NCI-H2107 treated with DMSO at 0.1 percent for 48 hours (cell line): ENCODE measurements at regions not wholly inside any gene's neighbourhood (a gene's known extent, or its start where the extent isn't known, plus 50 kb on each side); places are given as distances from the start of the nearest gene placed in this dataset.

Source experiments
- DNase-seq: peaks from one replicate; lab custom pipeline; 2025; ENCODE audit not compliant: unreplicated experiment; lab: John Stamatoyannopoulos, UW

DNA sequence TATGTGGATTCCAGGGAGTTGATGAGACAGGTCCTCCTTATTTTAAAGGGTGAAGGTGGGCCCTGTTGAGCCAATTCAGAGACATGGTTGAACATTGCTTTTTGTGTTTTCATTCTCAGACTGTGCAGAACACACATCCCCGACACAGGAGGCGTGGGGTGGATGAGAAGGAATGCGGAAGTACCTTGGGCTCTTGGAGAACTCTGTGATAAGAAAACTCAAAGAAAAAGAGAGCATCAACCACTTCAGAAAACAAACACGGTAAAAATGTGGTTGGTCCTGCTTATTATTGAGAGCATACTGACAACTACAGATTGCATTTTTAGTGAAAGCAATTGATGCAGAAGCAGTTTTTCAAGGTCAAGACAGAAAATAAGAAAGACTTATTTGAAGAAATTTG lies 659.8 kb downstream of the IRX1 start:
- no peak for DNase-seq

DNA sequence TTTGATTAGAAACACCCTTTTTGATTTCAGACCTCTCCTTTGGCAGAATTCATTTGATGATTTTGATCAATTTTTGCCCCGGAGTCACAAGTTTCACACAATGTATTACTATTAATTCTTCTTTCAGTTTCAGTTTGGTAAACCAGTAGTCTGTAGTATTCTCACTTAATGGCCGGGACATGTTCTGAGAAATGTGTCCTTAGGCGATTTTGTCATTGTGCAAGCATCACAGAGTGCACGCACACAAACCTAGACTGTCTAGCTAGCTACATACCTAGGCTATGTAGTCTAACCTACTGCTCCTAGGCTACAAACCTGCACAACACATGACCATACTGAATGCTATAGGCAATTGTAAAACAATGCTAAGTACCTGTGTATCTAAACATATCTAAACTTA lies 662.5 kb downstream of the IRX1 start:
- DNase-seq, result no peak

DNA sequence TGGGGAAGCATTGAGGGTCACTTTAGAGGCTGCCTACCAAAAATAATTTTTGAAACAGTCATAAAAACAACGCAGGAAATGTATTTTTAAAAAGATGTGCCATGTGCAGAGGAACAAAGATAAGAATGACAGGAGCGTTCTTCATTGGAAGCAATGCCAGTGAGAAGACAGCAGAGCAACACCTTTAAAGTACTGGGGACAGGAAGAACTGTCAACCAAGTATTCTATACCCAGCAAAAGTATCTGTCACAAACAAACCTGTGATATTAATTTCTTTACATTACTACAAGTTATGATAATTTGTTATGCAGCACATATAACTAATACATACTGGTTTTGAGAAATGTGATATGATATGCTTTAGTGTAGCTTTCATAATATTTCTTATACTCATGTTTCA lies 675.6 kb downstream of the IRX1 start:
- DNase-seq, result no peak

DNA sequence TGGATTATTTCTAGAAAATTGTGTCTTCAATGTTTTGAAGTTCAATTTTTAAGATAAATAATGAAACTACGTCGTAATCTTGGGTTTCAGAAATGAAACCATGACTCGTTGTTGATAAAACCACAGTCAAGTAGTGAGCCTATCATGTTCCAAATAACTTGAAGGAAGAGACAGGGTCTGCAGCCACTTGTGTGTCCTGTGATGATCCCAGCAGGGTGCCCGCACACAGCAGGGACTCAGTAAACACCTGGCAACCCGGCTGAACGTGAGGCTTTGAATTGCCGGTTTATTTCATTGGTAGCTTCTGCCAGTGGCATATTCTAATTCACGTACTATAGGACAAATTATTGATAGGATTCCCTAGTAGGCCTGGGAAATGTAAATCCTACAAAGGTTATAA lies 679.6 kb downstream of the IRX1 start:
- peak; percentile 44 for DNase-seq

DNA sequence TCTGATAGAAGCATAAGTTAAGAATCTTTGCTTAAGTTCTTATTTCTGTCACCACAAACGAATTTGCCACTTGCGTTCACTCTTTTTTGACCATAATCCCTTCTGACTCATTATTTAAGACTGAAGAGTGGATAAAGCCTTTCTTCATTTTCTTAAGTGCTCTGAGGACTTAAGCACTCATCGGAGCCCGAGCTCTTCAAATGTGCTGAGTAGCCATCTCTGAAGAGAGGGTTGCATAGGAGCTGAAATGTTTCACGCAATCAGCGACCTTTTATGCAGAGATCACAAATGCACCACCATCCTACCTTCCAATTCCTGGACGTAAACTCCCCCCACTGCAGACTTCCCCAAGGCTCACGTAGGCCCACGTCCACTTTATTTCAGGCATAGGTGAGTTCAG lies 699.2 kb downstream of the IRX1 start:
- no peak for DNase-seq

DNA sequence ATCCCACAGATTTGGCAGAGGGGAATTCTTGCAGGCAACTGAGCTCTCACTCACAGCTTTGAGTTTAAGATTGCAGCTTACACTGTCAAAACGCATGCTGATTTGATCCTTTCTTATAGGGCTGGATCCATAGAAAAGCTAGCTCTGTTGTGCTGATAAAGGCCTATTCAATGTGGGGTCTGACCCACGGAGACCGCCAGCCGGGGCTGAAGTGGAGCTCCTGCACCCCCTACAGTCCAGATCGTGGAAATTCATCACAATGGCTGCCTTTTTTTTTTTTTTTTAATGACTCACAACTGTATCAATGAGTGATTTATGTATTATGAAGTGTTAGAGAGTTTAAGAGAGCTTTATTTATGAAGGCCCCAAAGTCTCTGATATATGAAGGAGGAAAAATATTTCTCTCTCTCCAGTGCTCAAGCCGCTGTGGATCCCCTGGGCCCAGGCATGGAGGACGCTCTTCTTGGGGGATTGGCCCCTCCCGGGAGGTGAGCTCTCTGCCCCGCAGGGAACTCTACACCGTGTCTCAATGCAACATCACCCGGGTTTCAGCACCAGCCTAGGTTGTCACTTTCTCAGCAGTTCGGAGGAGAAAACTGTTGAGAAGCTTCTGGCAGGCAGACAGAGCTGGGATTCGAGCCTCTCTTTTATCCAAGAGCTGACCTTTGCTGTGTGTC lies 700.2 kb downstream of the IRX1 start:
- DNase-seq, result no peak

DNA sequence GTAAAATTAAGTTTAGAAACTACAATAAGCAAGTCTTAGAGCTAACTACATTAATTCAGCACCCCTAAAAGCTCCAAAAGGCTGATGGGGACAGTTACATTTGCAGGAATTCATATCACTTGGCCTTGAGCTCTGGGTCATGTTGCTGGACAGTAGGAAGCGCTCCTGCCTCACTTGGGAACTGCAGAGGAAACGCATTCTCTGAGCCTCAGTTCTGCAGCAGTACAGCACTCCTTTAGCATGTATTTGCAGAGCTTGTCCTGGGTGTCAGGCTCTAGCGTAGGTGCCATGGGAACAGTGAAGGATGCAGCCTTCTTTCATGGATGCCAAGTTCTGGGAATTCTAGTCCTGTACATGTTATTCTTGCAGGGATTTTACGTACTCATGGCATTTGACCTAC lies 710.4 kb downstream of the IRX1 start:
- DNase-seq, result no peak

DNA sequence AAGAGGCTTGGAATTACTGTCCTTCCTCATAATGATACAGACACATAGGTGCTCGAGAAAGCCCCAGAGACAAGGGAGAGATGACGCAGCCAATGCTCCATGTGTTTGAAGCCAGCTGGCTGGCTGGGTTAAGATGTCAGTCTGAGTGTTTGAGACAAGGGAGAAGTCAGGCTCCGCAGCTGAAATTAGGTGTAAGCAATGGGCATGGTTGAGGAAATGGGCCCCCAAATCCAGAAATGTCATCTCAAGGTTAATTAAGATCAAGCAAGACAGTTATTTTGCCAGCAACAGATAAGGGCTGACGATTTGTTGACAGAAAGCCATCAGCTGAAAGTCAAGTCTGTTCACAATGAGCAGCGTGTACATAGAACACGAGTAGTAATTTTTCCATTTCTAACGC lies 713.4 kb downstream of the IRX1 start:
- DNase-seq, result no peak

DNA sequence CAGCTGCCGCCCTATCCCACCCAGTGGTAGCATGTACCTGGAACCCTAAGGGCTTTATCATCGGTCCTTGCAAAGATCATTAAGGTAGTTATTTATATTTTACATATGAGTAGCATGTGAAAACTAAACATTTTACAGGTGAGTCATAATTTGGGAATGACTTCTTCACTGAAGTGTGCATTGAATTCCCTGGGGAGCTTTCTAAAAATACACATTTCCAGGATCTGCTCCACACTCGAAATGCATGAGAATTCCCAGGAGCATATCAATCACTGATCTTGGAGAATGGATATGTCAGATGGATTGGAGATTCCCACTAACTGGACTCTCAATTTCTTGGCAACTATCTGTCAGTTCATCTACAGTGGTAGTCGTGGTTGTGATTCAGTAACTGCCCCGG lies 717.5 kb downstream of the IRX1 start:
- DNase-seq, result no peak

DNA sequence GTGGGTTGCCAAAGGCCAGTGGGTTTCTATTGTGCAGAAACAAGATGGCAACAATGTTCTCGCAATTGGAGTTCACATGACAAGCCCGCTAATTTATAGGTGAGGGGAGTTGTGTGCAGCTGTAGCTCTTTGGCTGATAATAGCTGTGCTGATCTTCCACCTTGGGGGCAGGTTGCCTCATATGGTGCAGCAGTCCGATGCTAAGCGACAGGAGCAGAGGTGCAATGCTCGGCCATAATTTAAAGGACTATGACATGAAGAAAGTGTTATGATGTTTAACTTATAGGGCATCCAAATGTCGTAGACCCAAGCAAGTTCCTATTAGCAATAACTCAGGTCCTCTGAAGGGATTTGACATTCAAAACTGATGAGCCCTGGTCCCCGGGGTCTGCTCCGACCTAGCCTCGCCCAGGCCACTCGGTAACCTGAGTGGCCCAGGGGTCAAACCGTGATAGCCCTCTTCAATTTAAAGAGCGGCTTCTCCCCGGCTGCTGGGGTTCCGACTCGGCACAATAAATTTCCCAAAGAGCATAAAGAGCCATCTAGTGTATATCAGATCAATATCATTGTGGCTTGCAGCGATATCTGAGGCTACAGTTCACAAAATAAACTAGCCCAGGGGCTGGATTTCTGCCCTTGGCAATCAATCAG lies 724.0 kb downstream of the IRX1 start:
- DNase-seq, result no peak

DNA sequence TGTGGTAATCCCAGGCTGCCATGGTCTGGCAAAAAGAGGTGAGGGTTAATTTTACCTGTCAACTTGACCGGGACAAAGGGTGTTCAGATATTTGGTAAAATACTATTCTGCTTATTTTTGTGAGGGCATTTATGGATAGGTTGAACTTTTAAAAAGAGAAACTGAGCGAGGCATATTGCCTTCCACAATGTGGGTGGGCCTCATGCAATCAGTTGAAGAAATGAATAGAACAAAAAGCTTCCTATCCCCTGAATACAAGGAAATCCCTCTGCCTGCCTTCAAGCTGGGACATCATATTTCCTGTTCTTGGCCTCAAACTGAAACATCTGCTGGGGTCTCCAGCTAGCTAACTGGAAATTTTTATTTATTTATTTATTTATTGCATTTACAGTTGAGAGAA lies 734.7 kb downstream of the IRX1 start:
- DNase-seq, result no peak

DNA sequence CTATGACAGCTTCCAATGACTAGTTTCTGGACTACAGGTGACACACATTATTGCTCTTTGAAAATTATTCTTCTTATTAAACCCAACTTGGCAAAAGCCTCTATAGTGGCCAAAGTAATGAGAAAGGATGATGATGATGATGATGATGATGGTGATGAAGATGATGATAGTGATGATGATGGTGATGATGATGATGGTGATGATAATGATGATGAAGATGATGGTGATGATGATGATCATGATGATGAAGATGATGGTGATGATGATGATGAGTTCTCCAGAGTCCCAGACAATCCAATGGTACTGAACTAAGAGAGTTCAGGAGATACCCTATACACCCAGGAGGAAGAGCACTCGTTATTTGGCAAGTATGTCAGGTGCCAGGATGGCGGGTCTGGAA lies 739.4 kb downstream of the IRX1 start:
- DNase-seq, result no peak

DNA sequence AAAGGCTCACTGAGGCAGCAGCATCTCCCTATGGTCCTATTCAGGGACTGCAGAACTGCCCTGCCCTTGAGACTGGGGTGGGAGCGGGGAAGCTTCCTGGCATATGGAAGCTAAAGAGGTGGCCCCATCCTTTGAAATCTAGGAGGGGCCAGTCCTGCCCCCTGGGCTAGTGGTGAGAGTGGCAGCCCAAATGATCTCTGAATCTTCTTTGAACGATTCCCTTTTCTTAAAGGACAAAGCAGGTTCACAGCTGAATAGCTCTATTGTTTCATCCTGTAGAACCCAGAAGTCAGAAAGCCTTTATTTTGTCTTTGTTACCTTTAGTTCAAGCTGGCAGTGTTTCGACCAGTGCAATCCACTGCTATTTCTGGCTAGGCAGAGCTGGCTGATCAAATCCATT lies 741.9 kb downstream of the IRX1 start:
- DNase-seq, result no peak

DNA sequence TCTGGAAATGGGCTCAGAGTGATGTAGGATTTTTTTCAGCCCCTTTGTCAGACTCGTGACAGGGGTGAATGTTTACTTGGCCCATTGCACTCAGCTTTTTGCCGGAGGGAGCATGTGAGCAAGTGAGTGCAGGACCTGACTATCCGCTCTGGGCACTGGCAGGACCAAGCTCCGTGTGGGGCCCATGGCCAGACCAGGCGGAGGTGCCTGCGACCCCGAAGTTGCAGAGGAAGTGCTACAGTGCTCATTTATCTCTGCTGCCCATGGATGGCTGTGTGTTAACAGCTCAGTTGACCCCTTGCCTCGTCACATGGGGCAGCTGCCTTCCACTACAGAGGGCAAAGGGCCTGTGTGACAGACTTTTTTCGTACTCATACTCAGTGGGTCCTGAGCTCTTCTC lies 744.3 kb downstream of the IRX1 start:
- no peak for DNase-seq

DNA sequence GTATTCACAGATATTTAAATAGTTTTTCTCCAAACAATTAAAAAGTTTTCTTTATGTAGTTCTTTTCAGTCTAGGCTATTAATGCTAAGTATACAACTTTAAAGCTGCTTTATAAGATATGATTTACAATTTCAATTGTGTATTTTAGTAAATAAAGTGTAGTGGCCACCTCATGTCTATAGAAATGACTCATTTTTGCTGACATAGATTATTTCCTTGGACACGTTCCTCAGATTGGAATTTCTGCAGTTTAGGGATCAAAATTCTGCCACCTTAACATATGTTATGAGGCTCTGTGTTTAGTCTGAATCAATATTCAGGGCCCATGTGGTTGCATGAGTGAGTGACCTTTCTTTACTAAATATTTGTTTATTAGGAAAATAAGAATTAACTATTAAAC lies 750.2 kb downstream of the IRX1 start:
- DNase-seq, result no peak

DNA sequence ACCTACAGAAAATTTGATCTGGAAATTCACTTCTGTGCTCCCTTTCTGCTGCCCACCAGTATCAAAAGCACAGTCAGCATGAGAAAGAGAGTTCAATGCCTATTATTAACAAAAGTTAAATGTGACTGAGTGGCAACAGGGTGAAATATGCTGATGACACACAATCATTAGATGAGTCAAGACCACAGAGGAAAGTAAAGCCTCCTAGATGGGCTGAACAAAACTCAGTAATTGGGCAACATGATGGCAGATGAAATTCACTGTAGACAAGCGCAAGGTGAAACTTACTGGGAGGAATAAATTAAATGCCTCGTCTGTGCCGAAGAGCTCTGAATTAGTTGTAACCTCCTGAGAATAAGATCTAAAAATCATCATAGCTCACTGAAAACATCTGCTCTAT lies 752.8 kb downstream of the IRX1 start:
- DNase-seq, result no peak

DNA sequence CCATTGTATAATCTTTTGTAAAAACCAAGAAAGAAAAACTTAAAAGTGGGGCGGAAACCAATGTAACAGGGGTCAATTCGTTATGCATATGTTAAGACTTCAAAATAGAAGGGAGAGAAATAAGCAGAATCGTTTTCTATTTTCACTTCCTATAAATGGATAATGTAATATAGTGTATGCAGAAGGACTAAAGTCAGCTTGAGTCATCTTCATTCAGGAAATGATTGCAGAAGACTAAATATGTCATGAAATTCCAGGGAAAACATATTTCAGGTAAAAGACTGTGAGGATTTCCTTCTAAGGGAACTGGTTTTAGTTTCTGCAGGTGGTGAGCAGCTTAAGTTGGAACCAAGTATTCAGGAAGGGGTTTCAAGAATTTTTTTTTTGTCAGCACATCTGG lies 753.3 kb downstream of the IRX1 start:
- DNase-seq, result no peak

DNA sequence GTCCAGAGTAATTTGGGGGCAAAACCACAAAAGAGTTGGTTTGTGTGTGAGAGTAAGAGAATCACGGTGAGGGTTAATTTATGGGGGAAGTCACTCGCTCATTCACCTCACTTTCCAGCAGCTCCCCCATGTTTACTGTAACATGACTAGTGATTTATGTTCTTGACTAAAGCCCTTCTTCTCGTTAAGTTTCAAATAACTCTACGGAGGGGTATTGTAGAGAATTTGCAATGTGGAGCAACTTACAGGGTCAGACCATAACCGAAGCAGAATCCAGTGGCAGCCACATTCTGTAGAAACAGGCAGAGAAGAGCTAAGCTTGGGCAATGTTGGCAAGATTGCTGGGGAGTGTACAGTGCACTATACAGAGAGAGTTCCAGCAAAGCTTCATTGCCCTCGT lies 760.6 kb downstream of the IRX1 start:
- no peak for DNase-seq

DNA sequence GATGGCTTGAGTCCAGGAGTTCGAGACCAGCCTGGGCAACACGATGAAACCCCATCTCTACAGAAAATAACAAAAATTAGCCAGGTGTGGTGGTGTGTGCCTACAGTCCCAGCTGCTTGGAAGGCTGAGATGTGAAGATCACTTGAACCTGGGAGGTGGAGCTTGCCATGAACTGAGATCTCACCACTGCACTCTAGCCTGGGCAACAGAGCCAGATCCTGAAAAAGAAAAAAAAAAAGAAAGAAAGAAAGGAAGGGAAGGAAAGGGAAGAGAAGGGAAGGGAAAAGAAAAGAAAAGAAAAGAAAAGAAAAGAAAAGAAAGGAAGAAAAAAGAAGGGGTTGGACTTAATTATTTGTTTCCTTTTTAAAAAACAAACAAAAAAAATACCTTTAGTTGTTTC lies 764.2 kb downstream of the IRX1 start:
- no peak for DNase-seq

DNA sequence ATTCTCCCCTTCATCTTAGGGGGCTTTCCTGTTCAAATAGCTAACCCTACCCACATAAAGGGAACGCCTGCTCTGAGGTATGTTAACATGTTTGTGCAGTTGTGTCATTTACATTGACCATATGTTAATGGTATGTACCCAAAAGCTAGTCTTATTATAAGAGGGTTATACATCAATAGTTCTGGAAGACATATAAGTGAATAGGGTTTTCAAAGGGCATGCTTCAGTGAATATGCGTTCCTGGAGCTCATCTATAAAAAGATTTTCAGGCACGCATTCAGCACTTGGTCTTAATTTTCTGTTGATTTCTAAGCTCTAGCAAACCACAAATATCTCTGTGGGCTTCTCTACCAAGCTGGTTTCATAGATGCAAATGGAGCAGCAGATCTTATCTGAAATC lies 766.1 kb downstream of the IRX1 start:
- DNase-seq, result no peak

DNA sequence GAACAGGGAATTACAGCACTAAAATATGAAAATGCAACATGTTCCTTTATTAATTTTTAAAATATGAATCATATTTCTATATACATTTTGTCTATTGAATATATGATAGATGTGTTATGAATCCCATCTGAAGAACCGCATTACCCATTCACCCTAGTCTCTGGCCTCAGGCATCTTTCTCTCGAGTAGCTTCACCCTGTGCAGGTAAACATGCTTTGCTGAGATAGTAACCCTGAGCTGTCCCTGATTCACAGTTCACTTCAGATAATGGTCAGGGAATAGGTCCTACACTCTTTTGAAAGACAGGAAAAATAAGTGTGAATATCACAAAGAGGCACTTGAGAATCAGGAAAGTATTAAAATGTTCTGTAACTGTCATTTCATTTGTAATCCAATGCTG lies 766.8 kb downstream of the IRX1 start:
- DNase-seq, result no peak

DNA sequence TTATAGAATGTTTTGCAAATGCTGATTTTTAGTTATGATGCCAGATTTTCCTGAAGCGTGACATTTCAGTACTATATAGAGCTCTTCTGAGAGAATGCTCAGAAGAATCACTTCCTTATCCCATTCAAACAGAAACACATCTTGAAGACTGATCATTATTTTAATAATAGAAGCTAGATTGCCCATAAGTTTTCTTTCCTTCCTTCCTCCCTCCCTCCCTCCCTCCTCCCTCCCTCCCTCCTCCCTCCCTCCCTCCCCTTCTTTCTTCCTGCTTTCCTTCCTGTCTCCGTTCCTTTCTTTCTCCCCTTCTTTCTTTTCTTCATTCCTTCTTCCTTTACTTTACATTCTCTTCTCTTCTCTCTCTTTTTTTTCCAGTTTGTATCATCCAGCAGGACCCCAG lies 767.4 kb downstream of the IRX1 start:
- no peak for DNase-seq

DNA sequence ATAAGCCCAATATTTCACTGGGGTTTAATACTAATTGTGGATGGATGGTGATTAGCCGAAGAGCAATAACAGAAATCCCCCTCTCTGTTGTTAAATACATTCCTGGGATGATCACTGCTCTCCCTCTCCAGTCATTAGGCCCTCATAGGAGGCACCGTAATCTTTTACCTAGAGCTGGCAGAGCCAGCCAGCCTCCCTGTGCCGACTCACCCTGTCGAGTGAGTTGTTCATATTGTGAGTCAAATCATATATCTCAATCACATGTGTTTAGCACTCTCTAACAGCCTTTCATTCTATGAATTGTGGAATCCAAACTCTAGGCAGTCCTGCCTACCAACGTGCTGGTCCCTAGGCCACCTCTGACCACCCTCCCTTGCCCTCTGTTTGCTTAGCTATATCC lies 771.0 kb downstream of the IRX1 start:
- no peak for DNase-seq
